ENCODE measurements at regions not wholly inside any gene's neighbourhood (a gene's known extent, or its start where the extent isn't known, plus 50 kb on each side); places are given as distances from the start of the nearest gene placed in this dataset.
A peak's percentile ranks its signal among the peaks of the same experiment; 100 is the strongest.

GRCh38 chr3:28664123-28664522, 315.5 kb upstream of the AZI2 start:
- no peaks in the 10 kb centered on the region for H3K9me3 ChIP-seq (replicated peaks; ENCODE audit: insufficient read depth, low read length)
- no peak overlapping the region for H3K4me3 ChIP-seq (ENCODE audit: low read length)
- TF ChIP-seq EZH2 (optimal IDR thresholded peaks at IDR 0.05; ENCODE audit: low read depth, low read length) (no peak), CTCF (IDR thresholded peaks at IDR 0.05; ENCODE audit: low read length) (no peak), EZH2phosphoT487 (IDR thresholded peaks at IDR 0.05; ENCODE audit: low read length) (no peak)
- no peaks in the 10 kb centered on the region for H4K20me1 ChIP-seq (ENCODE audit: insufficient read depth, low read length)
- no peaks in the 10 kb centered on the region; the same call in 1 of the 2 replicates for H3K9me2 ChIP-seq (replicated peaks; ENCODE audit: insufficient read depth, low read length)
- no peak overlapping the region for H3K4me2 ChIP-seq (ENCODE audit: low read depth, low read length)
- H3K27ac ChIP-seq (ENCODE audit: low read length), result no peak overlapping the region
- DNase-seq, result no peak
- no peaks in the 10 kb centered on the region for H3K36me3 ChIP-seq (replicated peaks; ENCODE audit: insufficient read depth, low read length)
- H3F3A ChIP-seq (ENCODE audit: insufficient read depth, low read length), result no peaks in the 10 kb centered on the region
- peaks cover 7% of the 10 kb centered on the region; the same call in 1 of the 2 replicates for H3K4me1 ChIP-seq (ENCODE audit: low read length)
- no peaks in the 10 kb centered on the region for H3K79me2 ChIP-seq (ENCODE audit: low read length)
- no peak overlapping the region for H3K9ac ChIP-seq (ENCODE audit: low read length)
- H3K27me3 ChIP-seq (replicated peaks; ENCODE audit: insufficient read depth, low read length), result no peaks in the 10 kb centered on the region
- no peak overlapping the region for H2AFZ ChIP-seq (ENCODE audit: low read length)

- H3K9me3 ChIP-seq (replicated peaks; ENCODE audit: insufficient read depth, low read length), result no peaks in the 10 kb centered on the region
- no peaks in the 10 kb centered on the region for H3K9me2 ChIP-seq (replicated peaks; ENCODE audit: insufficient read depth, low read length)
- no peaks in the 10 kb centered on the region for H3K27me3 ChIP-seq (replicated peaks; ENCODE audit: insufficient read depth, low read length)
- no peak overlapping the region for H3K9ac ChIP-seq (ENCODE audit: low read length)
- H3K36me3 ChIP-seq (replicated peaks; ENCODE audit: insufficient read depth, low read length), result no peaks in the 10 kb centered on the region
- H2AFZ ChIP-seq (ENCODE audit: low read length), result no peak overlapping the region
- H3F3A ChIP-seq (ENCODE audit: insufficient read depth, low read length), result no peaks in the 10 kb centered on the region
- H3K4me1 ChIP-seq (ENCODE audit: low read length), result peaks cover 7% of the 10 kb centered on the region; the same call in 1 of the 2 replicates
- TF ChIP-seq EZH2phosphoT487 (IDR thresholded peaks at IDR 0.05; ENCODE audit: low read length) (no peak), CTCF (IDR thresholded peaks at IDR 0.05; ENCODE audit: low read length) (peak; percentile 91)
- peak; percentile 80 for DNase-seq
- no peak overlapping the region for H3K4me2 ChIP-seq (ENCODE audit: low read depth, low read length)
- H3K79me2 ChIP-seq (ENCODE audit: low read length), result no peaks in the 10 kb centered on the region
- H3K27ac ChIP-seq (ENCODE audit: low read length), result no peak overlapping the region
- H3K4me3 ChIP-seq (ENCODE audit: low read length), result no peak overlapping the region
- no peaks in the 10 kb centered on the region for H4K20me1 ChIP-seq (ENCODE audit: insufficient read depth, low read length)
These were observed 319.3 kb upstream of the AZI2 start for GRCh38 chr3:28667646-28668621.

DNA sequence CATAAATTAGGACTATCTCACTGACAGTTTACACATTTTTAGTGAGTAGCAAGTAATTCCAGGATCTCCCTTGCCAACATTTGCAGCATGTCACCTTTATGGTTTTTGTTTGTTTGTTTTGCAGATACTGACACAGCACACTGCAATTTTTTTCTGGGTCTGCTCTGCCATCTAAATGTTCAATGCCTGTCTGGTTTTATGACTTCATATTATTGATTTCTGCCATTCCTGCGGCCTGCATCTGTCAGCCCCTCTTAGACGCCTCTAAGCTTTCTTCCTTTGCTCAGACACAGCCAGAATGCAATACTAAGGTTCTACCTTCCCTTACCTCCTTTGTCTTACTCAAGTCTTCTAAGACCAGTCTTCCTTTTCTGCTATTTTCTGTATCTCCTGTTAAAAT, 321.2 kb upstream of the AZI2 start:
- Histone ChIP-seq H3K9ac (ENCODE audit: low read length) (no peak overlapping the region), H3K79me2 (ENCODE audit: low read length) (no peaks in the 10 kb centered on the region), H3K27me3 (replicated peaks; ENCODE audit: insufficient read depth, low read length) (no peaks in the 10 kb centered on the region), H3K4me3 (ENCODE audit: low read length) (no peak overlapping the region), H3K9me2 (replicated peaks; ENCODE audit: insufficient read depth, low read length) (no peaks in the 10 kb centered on the region), H4K20me1 (ENCODE audit: insufficient read depth, low read length) (no peaks in the 10 kb centered on the region), H2AFZ (ENCODE audit: low read length) (no peak overlapping the region), H3K4me1 (ENCODE audit: low read length) (peaks cover 7% of the 10 kb centered on the region; the same call in 1 of the 2 replicates), H3K27ac (ENCODE audit: low read length) (no peak overlapping the region), H3F3A (ENCODE audit: insufficient read depth, low read length) (no peaks in the 10 kb centered on the region), H3K4me2 (ENCODE audit: low read depth, low read length) (no peak overlapping the region), H3K9me3 (replicated peaks; ENCODE audit: insufficient read depth, low read length) (no peaks in the 10 kb centered on the region), H3K36me3 (replicated peaks; ENCODE audit: insufficient read depth, low read length) (no peaks in the 10 kb centered on the region)
- no peak for DNase-seq
- no peak for TF ChIP-seq CTCF (IDR thresholded peaks at IDR 0.05; ENCODE audit: low read length)
- TF ChIP-seq EZH2 (optimal IDR thresholded peaks at IDR 0.05; ENCODE audit: low read depth, low read length), result no peak
- TF ChIP-seq EZH2phosphoT487 (IDR thresholded peaks at IDR 0.05; ENCODE audit: low read length), result no peak

Data from MM.1S (cell line).